Spleen (tissue), 7 donors: ENCODE measurements at regions not wholly inside any gene's neighbourhood (a gene's known extent, or its start where the extent isn't known, plus 50 kb on each side); places are given as distances from the start of the nearest gene placed in this dataset.
"Not testable (repeated sequence)": the region's sequence is repeated elsewhere in the genome, so short reads cannot be mapped to it uniquely, and the experiment has no call there.

Source experiments
- CTCF ChIP-seq, 11 experiments: fragments of 200-600 bp in 7 of 11; fragments of 450-650 bp in 4 of 11; sonication (generic) in 4 of 11; IDR thresholded peaks in 8 of 11; conservative IDR thresholded peaks in 3 of 11; 1 replicate in 7 of 11; 2 replicates in 4 of 11; pipeline versions ENCODE4 v1.4.0 to v1.8.0; 2016 to 2021; ENCODE audit warnings: antibody characterized with exemption in 11 of 11, inconsistent platforms in 4 of 11, mild to moderate bottlenecking in 1 of 11
- POLR2A ChIP-seq, 3 donors: fragments of 450-650 bp; IDR thresholded peaks; one replicate each; pipeline ENCODE4 v1.5.1; 2017; ENCODE audit warnings: antibody characterized with exemption in 3 of 3, mild to moderate bottlenecking in 1 of 3
- POLR2AphosphoS5 ChIP-seq, 3 donors: sonication (generic); formaldehyde crosslinking; IDR thresholded peaks; one replicate each; pipeline ENCODE4 v1.5.1; 2017; ENCODE audit warnings: antibody characterized with exemption in 3 of 3
- donor health status: DM: no; HTN: no; CAD: no; lungs with moderate emphysema.
- donor health status: DM: no; HTN: no; CAD: no.
- donor health status: DM: no; HTN: no; CAD: no.

GRCh38 chr5:176112888-176113287 lies 125.3 kb upstream of the SIMC1 start:
- not testable (repeated sequence) for TF ChIP-seq POLR2A (IDR thresholded peaks at IDR 0.05); CTCF (IDR thresholded peaks at IDR 0.05 in 8 of 11, conservative IDR thresholded peaks at IDR 0.05 in 3 of 11); POLR2AphosphoS5 (IDR thresholded peaks at IDR 0.05)
